Nephron progenitor cell (in vitro differentiated cells): ENCODE measurements at regions not wholly inside any gene's neighbourhood (a gene's known extent, or its start where the extent isn't known, plus 50 kb on each side); places are given as distances from the start of the nearest gene placed in this dataset.
"Not testable (repeated sequence)": the region's sequence is repeated elsewhere in the genome, so short reads cannot be mapped to it uniquely, and the experiment has no call there.

Experiments
- DNase-seq: peaks from one replicate; pipeline ENCODE4 v3.0.0; 2021
- H3K27ac Mint-ChIP-seq: 2 replicates; pipeline ENCODE4 v1.8.0; 2021; ENCODE audit warnings: mild to moderate bottlenecking, moderate library complexity, mixed read lengths
- H3K27me3 Mint-ChIP-seq: 2 replicates; pipeline ENCODE4 v1.8.0; 2021; ENCODE audit warnings: mild to moderate bottlenecking, low read depth, mixed read lengths; ENCODE audit not compliant: poor library complexity
- H3K36me3 Mint-ChIP-seq: 2 replicates; pipeline ENCODE4 v1.8.0; 2021; ENCODE audit warnings: low read depth, mixed read lengths
- H3K4me1 Mint-ChIP-seq: 2 replicates; pipeline ENCODE4 v1.8.0; 2021; ENCODE audit warnings: mixed read lengths
- H3K4me3 Mint-ChIP-seq: 2 replicates; pipeline ENCODE4 v1.8.0; 2021; ENCODE audit warnings: mild to moderate bottlenecking, moderate library complexity, mixed read lengths
- H3K9me3 Mint-ChIP-seq: 2 replicates; pipeline ENCODE4 v1.8.0; 2021; ENCODE audit warnings: mild to moderate bottlenecking, moderate library complexity, mixed read lengths
- CTCF ChIP-seq: fragments of 200-600 bp; sonication (generic); IDR thresholded peaks from 2 replicates; pipeline ENCODE4 v1.5.0; 2021; ENCODE audit warnings: antibody characterized with exemption

GRCh38 chr16:61432421-61432820 lies 603.8 kb downstream of the CDH8 start:
- Mint-ChIP-seq H3K36me3 (no peaks in the 10 kb centered on the region), H3K27ac (no peak overlapping the region), H3K27me3 (peaks cover 8% of the 10 kb centered on the region), H3K9me3 (no peaks in the 10 kb centered on the region), H3K4me1 (no peaks in the 10 kb centered on the region), H3K4me3 (no peak overlapping the region)
- TF ChIP-seq CTCF = no peak
- DNase-seq = no peak

DNA sequence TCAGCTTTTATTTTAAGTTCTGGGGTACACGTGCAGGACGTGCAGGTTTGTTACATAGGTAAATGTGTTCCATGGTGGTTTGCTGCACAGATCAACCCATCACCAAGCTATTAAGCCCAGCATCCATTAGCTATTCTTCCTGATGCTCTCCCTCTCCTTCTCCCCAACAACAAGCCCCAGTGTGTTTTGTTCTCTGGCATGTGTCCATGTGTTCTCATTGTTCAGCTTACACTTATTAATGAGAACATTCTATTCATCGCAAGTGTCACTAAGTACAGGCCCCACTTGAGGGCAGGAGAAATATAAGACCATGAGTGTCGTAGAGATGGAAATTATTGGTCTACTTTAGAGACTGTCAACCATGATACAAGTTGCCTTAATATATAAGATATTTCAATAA lies 615.1 kb downstream of the CDH8 start:
- peaks cover 4% of the 10 kb centered on the region for H3K27me3 Mint-ChIP-seq
- H3K4me3 Mint-ChIP-seq = no peak overlapping the region
- no peak for DNase-seq
- H3K9me3 Mint-ChIP-seq = no peaks in the 10 kb centered on the region
- no peaks in the 10 kb centered on the region for H3K36me3 Mint-ChIP-seq
- no peak for TF ChIP-seq CTCF
- H3K27ac Mint-ChIP-seq = no peak overlapping the region
- H3K4me1 Mint-ChIP-seq = no peaks in the 10 kb centered on the region

DNA sequence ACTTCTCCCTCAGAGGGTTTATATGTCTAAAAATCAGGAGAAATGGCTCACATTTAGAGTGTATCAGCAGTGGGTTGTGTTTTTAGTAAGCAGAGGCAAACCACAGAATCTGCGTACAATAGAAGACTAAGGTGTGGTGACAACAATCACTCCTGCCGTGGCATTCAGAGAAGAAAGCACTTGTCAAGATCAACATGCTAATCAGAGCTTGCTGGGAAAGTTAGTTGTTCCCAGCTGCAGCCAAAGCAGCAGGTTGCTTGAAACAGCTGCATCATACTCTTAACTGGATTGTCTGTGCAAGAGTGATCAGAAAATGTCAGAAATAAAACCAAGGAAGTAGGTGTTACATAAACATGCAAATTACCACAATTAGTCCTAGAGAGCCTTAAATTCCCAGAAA lies 616.4 kb downstream of the CDH8 start:
- no peaks in the 10 kb centered on the region for H3K4me1 Mint-ChIP-seq
- no peak for TF ChIP-seq CTCF
- no peak for DNase-seq

DNA sequence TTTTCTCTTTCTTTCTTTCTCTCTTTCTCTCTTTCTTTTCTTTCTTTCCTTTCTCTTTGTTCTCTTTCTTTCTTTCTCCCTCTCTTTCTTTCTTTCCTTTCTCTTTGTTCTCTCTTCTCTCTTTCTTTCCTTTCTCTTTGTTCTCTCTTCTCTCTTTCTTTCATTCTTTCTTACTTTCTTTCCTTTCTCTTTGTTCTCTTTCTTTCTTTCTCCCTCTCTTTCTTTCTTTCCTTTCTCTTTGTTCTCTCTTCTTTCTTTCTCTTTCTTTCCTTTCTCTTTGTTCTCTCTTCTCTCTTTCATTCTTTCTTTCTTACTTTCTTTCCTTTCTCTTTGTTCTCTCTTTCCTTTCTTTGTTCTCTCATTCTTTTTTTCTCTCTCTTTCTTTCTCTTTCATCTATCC lies 617.4 kb downstream of the CDH8 start:
- H3K27me3 Mint-ChIP-seq, H3K4me1 Mint-ChIP-seq, H3K4me3 Mint-ChIP-seq, H3K9me3 Mint-ChIP-seq, DNase-seq, H3K27ac Mint-ChIP-seq, H3K36me3 Mint-ChIP-seq: not testable (repeated sequence)

More for the DNA sequence above, 616.4 kb downstream of the CDH8 start:
- no peak overlapping the region for H3K27ac Mint-ChIP-seq
- H3K4me3 Mint-ChIP-seq = no peak overlapping the region
- no peaks in the 10 kb centered on the region for H3K9me3 Mint-ChIP-seq
- H3K36me3 Mint-ChIP-seq = no peaks in the 10 kb centered on the region
- peaks cover 4% of the 10 kb centered on the region for H3K27me3 Mint-ChIP-seq

DNA sequence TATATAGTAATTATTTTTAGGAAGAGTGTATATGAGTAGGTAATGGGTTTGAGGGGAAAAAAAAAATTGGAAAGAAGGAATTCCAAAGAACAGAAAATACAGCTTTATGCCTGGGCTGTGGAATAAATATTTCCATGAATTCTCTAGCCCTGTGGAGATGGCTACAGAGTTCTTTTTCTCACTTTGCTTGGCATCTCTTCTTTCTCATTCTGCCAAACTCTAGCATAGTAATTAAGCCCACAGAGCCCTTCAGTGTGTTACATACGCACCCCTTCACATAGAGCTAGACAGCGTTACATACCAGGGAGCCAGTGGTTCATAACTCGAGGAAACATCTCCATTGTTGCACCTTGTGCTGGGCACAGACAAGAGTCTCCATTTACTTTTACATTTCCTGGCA lies 621.1 kb downstream of the CDH8 start:
- DNase-seq = no peak
- peaks cover 17% of the 10 kb centered on the region for H3K4me1 Mint-ChIP-seq
- H3K27me3 Mint-ChIP-seq = peaks cover 4% of the 10 kb centered on the region
- TF ChIP-seq CTCF = no peak
- no peak overlapping the region for H3K27ac Mint-ChIP-seq
- H3K36me3 Mint-ChIP-seq = no peaks in the 10 kb centered on the region
- no peaks in the 10 kb centered on the region for H3K9me3 Mint-ChIP-seq
- no peak overlapping the region for H3K4me3 Mint-ChIP-seq

- Mint-ChIP-seq H3K4me3 (no peak overlapping the region), H3K27ac (peak overlapping the region; percentile 6)
Measured at GRCh38 chr16:61413021-61413420, 623.2 kb downstream of the CDH8 start.

More at GRCh38 chr16:61413021-61413420, 623.2 kb downstream of the CDH8 start:
- Mint-ChIP-seq H3K36me3 (no peaks in the 10 kb centered on the region), H3K9me3 (no peaks in the 10 kb centered on the region), H3K27me3 (no peaks in the 10 kb centered on the region), H3K4me1 (peaks cover 17% of the 10 kb centered on the region)
- no peak for TF ChIP-seq CTCF
- DNase-seq = peak; percentile 57
